LNCaP clone FGC (cell line): ENCODE measurements at regions not wholly inside any gene's neighbourhood (a gene's known extent, or its start where the extent isn't known, plus 50 kb on each side); places are given as distances from the start of the nearest gene placed in this dataset.
"Not testable (repeated sequence)": the region's sequence is repeated elsewhere in the genome, so short reads cannot be mapped to it uniquely, and the experiment has no call there.

Experiments used
- DNase-seq: peaks from one replicate; pipeline ENCODE4 v3.0.0-alpha.2; 2011; ENCODE audit warnings: low read depth
- H3K4me3 ChIP-seq: 2 replicates; pipeline ENCODE4 v1.5.1; 2011; ENCODE audit warnings: mild to moderate bottlenecking, low read depth, low read length, control low read depth
- CTCF ChIP-seq: IDR thresholded peaks from 2 replicates; pipeline ENCODE4 v1.5.1; 2012; ENCODE audit warnings: mild to moderate bottlenecking; ENCODE audit not compliant: control insufficient read depth, insufficient read depth; ENCODE audit errors: extremely low read depth

GRCh38 chr15:35182841-35183479 is 97.9 kb upstream of the NANOGP8 start:
- no peak for TF ChIP-seq CTCF
- no peak overlapping the region for H3K4me3 ChIP-seq
- no peak for DNase-seq

GRCh38 chr15:35181538-35181937 is 96.4 kb upstream of the NANOGP8 start:
- no peak overlapping the region for H3K4me3 ChIP-seq
- DNase-seq = no peak
- TF ChIP-seq CTCF = no peak

GRCh38 chr15:35179739-35180138 is 94.6 kb upstream of the NANOGP8 start:
- DNase-seq = no peak
- TF ChIP-seq CTCF = no peak

GRCh38 chr15:35178186-35178585 is 93.1 kb upstream of the NANOGP8 start:
- H3K4me3 ChIP-seq = not testable (repeated sequence)

More at GRCh38 chr15:35179739-35180138, 94.6 kb upstream of the NANOGP8 start:
- H3K4me3 ChIP-seq = no peak overlapping the region

GRCh38 chr15:35174948-35175347 is 89.9 kb upstream of the NANOGP8 start:
- no peak for DNase-seq
- TF ChIP-seq CTCF = no peak
- no peak overlapping the region for H3K4me3 ChIP-seq

More at GRCh38 chr15:35178186-35178585, 93.1 kb upstream of the NANOGP8 start:
- not testable (repeated sequence) for DNase-seq

- TF ChIP-seq CTCF = no peak
- DNase-seq = no peak
- H3K4me3 ChIP-seq = no peak overlapping the region
Measured at GRCh38 chr15:35173444-35174118, 88.5 kb upstream of the NANOGP8 start.

GRCh38 chr15:35170207-35170606 is 85.1 kb upstream of the NANOGP8 start:
- TF ChIP-seq CTCF = no peak
- DNase-seq = no peak
- no peak overlapping the region for H3K4me3 ChIP-seq
